ENCODE measurements at regions not wholly inside any gene's neighbourhood (a gene's known extent, or its start where the extent isn't known, plus 50 kb on each side); places are given as distances from the start of the nearest gene placed in this dataset.

- TF ChIP-seq POLR2A (IDR thresholded peaks at IDR 0.05) (no peak), CTCF (IDR thresholded peaks at IDR 0.05) (no peak), EP300 (IDR thresholded peaks at IDR 0.05) (no peak)
These were observed 659.3 kb downstream of the TLE1 start for GRCh38 chr9:81030027-81030426.
